HFFc6 (cell line): ENCODE measurements at regions not wholly inside any gene's neighbourhood (a gene's known extent, or its start where the extent isn't known, plus 50 kb on each side); places are given as distances from the start of the nearest gene placed in this dataset.

Source experiments
- DNase-seq: peaks from one replicate; pipeline ENCODE4 v3.0.0-alpha.2; 2018
- H3K27ac Mint-ChIP-seq: 2 replicates; pipeline ENCODE4 v1.8.0; 2020; ENCODE audit warnings: mild to moderate bottlenecking, mixed read lengths
- H3K27me3 Mint-ChIP-seq: 2 replicates; pipeline ENCODE4 v1.8.0; 2021; ENCODE audit warnings: mild to moderate bottlenecking, moderate library complexity, mixed read lengths; ENCODE audit not compliant: insufficient read depth
- H3K36me3 Mint-ChIP-seq: 2 replicates; pipeline ENCODE4 v1.8.0; 2021; ENCODE audit warnings: low read depth, mixed read lengths
- H3K4me1 Mint-ChIP-seq: 2 replicates; pipeline ENCODE4 v1.8.0; 2020; ENCODE audit warnings: low read depth, mixed read lengths
- H3K4me3 Mint-ChIP-seq: 2 replicates; pipeline ENCODE4 v1.8.0; 2020; ENCODE audit warnings: mild to moderate bottlenecking, moderate library complexity, mixed read lengths
- H3K9me3 Mint-ChIP-seq: 2 replicates; pipeline ENCODE4 v1.8.0; 2020; ENCODE audit warnings: mild to moderate bottlenecking, mixed read lengths
- TF ChIP-seq, protein P1 (sequence below): fragments of 200-600 bp; sonication (generic); IDR thresholded peaks from 2 replicates; pipeline ENCODE4 v1.5.0; 2021; ENCODE audit warnings: antibody characterized with exemption, mild to moderate bottlenecking

DNA sequence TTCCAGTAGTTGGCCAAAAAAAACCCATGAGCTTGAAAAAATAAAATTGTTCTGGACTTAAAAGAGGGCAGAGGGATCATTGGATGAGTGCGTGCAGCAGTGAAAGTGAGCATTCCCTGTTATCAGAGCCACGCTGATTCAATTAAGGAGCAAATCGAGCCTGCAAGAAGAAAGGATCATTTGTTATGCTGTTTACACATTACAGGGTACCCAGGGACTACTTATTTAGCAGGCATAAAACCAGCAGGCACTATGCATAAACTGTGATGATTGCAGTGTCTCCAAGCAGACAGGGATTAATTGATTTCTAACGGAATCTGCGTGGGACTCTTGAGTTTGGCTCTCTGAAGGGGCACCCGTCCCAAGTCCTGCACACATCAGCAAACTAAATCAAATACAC is 83.5 kb downstream of the SHOX start:
- no peak for DNase-seq
- Mint-ChIP-seq H3K36me3 (peaks cover 9% of the 10 kb centered on the region), H3K27me3 (peaks cover 4% of the 10 kb centered on the region; the same call in 1 of the 2 replicates), H3K27ac (no peak overlapping the region), H3K9me3 (peaks cover 19% of the 10 kb centered on the region), H3K4me3 (no peak overlapping the region), H3K4me1 (peaks cover 12% of the 10 kb centered on the region)
- TF ChIP-seq, protein P1, sequence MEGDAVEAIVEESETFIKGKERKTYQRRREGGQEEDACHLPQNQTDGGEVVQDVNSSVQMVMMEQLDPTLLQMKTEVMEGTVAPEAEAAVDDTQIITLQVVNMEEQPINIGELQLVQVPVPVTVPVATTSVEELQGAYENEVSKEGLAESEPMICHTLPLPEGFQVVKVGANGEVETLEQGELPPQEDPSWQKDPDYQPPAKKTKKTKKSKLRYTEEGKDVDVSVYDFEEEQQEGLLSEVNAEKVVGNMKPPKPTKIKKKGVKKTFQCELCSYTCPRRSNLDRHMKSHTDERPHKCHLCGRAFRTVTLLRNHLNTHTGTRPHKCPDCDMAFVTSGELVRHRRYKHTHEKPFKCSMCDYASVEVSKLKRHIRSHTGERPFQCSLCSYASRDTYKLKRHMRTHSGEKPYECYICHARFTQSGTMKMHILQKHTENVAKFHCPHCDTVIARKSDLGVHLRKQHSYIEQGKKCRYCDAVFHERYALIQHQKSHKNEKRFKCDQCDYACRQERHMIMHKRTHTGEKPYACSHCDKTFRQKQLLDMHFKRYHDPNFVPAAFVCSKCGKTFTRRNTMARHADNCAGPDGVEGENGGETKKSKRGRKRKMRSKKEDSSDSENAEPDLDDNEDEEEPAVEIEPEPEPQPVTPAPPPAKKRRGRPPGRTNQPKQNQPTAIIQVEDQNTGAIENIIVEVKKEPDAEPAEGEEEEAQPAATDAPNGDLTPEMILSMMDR = no peak
